MM.1S (cell line): ENCODE measurements at regions not wholly inside any gene's neighbourhood (a gene's known extent, or its start where the extent isn't known, plus 50 kb on each side); places are given as distances from the start of the nearest gene placed in this dataset.

Experiments used
- EZH2phosphoT487 ChIP-seq: fragments of 300-600 bp; sonication (generic); IDR thresholded peaks from 2 replicates; pipeline ENCODE4 v1.6.1; 2018; ENCODE audit warnings: antibody characterized with exemption, low read length
- TF ChIP-seq, protein P1 (sequence below): fragments of 300-600 bp; sonication (generic); IDR thresholded peaks from 2 replicates; pipeline ENCODE4 v1.5.1; 2016; ENCODE audit warnings: antibody characterized with exemption, low read length, mixed read lengths

DNA sequence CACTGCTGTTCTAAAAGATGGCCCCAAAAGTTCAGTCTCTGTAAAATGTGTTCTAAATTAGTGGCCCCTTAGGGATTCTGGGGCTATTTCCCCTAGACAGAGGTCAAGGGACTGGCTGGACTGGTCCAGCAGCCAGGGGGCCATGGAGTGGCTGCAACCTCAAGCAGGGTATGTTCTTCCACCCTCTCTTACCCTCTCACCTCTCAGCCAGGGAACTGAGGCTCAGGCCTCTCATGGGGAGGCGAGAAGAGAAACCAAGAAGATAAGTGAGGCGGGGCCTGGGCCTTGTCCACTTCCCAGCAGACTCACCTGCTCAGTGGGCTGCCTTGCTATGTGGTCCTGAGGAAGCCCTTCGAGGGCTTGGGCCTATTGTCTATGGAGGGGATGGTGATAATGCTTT, 339.7 kb downstream of the MYCN start:
- TF ChIP-seq, protein P1, sequence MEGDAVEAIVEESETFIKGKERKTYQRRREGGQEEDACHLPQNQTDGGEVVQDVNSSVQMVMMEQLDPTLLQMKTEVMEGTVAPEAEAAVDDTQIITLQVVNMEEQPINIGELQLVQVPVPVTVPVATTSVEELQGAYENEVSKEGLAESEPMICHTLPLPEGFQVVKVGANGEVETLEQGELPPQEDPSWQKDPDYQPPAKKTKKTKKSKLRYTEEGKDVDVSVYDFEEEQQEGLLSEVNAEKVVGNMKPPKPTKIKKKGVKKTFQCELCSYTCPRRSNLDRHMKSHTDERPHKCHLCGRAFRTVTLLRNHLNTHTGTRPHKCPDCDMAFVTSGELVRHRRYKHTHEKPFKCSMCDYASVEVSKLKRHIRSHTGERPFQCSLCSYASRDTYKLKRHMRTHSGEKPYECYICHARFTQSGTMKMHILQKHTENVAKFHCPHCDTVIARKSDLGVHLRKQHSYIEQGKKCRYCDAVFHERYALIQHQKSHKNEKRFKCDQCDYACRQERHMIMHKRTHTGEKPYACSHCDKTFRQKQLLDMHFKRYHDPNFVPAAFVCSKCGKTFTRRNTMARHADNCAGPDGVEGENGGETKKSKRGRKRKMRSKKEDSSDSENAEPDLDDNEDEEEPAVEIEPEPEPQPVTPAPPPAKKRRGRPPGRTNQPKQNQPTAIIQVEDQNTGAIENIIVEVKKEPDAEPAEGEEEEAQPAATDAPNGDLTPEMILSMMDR, result no peak
- TF ChIP-seq EZH2phosphoT487, result no peak
